SKM-1 treated with dmso at 0.1 percent for 144 hours (cell line): ENCODE measurements at regions not wholly inside any gene's neighbourhood (a gene's known extent, or its start where the extent isn't known, plus 50 kb on each side); places are given as distances from the start of the nearest gene placed in this dataset.

Source experiments
- DNase-seq: peaks from one replicate; lab custom pipeline; 2025; ENCODE audit not compliant: unreplicated experiment; lab: John Stamatoyannopoulos, UW

GRCh38 chr6:8219352-8219943, 117.1 kb upstream of the EEF1E1 start:
- DNase-seq = peak; percentile 32

- no peak for DNase-seq
Observed at GRCh38 chr6:8218861-8219260, 116.5 kb upstream of the EEF1E1 start.

DNA sequence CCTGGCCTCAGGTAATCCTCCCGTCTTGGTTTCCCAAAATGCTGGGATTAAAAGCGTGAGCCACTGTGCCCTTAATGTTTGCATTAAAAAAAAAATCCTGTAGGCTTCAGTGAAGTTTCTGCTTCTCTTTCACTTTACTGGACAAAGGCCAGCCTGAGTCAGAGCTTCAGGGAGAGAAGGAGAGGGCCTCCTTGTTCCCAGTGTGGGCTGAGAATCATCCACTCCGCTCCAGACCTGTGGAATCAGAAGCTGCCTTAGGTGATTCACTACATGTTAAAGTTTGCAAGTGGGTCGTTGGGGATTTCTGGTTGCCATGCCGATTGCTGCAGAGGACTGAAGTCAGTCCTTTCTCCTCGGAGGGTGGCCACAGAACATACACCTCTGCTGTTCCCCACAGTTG, 113.3 kb upstream of the EEF1E1 start:
- DNase-seq = no peak

- no peak for DNase-seq
Observed at GRCh38 chr6:8213995-8214394, 111.6 kb upstream of the EEF1E1 start.

- DNase-seq = no peak
Observed at GRCh38 chr6:8212720-8213434, 110.5 kb upstream of the EEF1E1 start.

- no peak for DNase-seq
Observed at GRCh38 chr6:8207869-8208191, 105.5 kb upstream of the EEF1E1 start.

GRCh38 chr6:8207191-8207868, 105.0 kb upstream of the EEF1E1 start:
- DNase-seq = no peak

GRCh38 chr6:8203337-8203736, 101.0 kb upstream of the EEF1E1 start:
- DNase-seq = no peak

- no peak for DNase-seq
Observed at GRCh38 chr6:8201679-8202078, 99.3 kb upstream of the EEF1E1 start.

DNA sequence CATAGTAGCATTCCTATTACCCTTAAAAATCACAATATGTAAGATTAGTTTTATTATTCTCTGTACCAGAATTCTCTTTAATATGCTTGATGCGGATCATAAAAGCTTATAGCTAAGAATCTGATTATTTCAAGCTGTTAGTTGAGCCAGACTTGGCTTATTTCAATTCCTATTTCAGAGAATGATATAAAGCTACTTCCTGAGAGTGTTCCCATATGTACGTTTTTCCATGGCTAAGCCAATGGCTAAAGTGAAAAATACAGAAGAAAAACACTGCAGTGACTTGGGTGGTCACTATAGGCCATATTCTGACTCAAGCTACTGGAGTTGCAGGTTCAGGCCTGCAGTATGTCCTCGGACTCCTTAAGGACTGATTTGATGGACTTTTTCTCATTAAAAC, 97.9 kb upstream of the EEF1E1 start:
- DNase-seq = no peak

- no peak for DNase-seq
Observed at GRCh38 chr6:8195714-8196102, 93.4 kb upstream of the EEF1E1 start.

GRCh38 chr6:8195040-8195713, 92.8 kb upstream of the EEF1E1 start:
- peak; percentile 2 for DNase-seq

- DNase-seq = no peak
Observed at GRCh38 chr6:8194490-8194889, 92.1 kb upstream of the EEF1E1 start.

- no peak for DNase-seq
Observed at GRCh38 chr6:8193541-8193940, 91.2 kb upstream of the EEF1E1 start.

GRCh38 chr6:8192597-8192996, 90.2 kb upstream of the EEF1E1 start:
- DNase-seq = no peak

GRCh38 chr6:8192067-8192466, 89.7 kb upstream of the EEF1E1 start:
- no peak for DNase-seq

GRCh38 chr6:8191629-8192028, 89.3 kb upstream of the EEF1E1 start:
- DNase-seq = no peak

DNA sequence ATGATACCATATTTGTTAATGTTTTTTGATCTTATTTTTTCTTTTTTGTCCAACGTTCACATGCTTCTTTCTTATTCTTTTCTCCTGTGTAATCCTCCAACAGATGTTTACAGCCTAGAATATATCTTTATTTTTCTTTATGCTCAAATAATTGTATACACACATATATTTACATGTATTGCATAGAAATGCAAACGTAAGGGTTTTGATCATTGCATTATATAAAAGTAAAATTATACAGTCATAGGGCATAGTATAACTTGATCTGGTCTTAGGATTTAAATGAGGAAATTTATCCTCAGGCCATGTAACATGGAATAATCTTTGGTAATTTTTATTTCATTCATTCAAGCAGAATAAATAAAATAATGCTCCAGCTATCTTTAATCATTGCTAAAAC, 84.9 kb upstream of the EEF1E1 start:
- no peak for DNase-seq

GRCh38 chr6:8182902-8183665, 80.7 kb upstream of the EEF1E1 start:
- DNase-seq = no peak

DNA sequence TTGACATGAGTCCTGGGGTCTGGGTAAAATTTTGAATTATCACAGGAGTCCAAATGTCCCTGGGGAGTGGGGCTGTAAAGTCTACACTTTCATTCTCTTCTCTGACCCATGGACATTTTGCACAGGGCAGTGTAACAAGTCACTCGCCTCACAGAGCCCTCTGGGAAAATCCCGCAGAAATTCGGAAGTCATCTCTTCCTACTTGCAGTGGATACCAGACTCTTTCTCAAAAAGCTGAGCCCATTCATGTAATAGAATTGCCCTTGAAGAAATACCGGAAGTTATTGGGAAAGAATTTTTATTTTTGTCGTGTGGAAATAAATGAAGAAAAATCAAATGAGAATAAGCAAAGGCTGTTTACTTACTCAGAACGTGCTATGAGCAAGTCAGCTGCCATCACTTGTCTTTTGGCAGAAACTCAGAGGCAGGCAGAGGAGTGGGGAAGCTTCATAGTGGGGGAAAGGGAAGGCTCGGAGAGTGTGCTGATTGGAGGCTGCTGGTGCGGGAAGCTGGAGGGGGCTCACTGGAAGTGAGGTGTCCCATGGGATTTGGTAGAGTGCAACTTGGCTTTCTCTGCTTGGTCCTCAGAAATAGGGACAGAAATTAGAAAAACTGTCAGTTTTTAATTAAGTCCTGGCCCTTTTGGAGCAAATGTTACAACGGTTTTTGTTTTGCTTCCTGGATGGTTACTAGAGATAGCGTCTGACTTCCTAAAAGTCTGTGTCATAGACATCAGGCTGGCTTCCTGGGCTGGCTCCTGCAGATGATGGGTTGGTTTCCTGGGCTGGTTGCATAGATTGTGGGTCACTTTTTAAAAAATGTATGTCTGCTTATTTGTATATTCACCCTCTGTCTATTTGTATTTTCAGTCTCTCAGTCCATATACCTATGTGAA, 79.8 kb upstream of the EEF1E1 start:
- no peak for DNase-seq
